Globus pallidus (tissue), 1 donor: ENCODE measurements at regions not wholly inside any gene's neighbourhood (a gene's known extent, or its start where the extent isn't known, plus 50 kb on each side); places are given as distances from the start of the nearest gene placed in this dataset.

Experiments
- DNase-seq: peaks from one replicate; pipeline ENCODE4 v3.0.0-alpha.2; 2015; ENCODE audit warnings: low spot score

GRCh38 chr17:34711646-34712045 lies 132.3 kb downstream of the TMEM132E start:
- DNase-seq = no peak

GRCh38 chr17:34710226-34710625 lies 130.8 kb downstream of the TMEM132E start:
- no peak for DNase-seq

DNA sequence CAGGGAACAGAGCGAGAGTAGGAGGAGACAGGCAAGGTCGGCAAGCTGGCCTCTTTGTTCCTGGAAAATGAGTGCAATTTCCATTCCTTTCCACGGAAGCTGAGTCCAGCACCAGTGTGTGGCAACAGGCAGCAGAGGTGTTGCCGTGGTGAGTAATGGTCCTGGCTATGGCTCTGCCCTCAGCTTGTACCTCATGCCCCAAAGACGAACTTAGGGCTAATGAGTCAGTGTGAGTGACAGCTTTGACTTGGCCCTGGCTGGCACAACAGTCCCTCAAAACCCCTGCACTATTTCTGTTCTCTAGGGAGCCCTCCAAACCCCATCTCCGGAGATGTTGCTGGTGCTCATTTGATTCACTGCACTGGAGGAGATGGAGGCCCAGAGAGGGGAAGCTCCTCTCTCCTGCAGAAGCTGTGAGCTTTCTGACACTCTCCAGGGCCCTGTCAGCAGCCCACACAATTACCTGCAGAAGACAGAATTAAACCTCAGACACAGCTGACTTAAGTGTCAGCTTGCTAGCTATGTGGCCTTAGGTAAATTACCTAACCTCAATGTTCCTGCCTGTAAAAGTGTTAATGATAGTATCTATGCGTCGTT lies 129.9 kb downstream of the TMEM132E start:
- no peak for DNase-seq

GRCh38 chr17:34706029-34706428 lies 126.6 kb downstream of the TMEM132E start:
- no peak for DNase-seq

DNA sequence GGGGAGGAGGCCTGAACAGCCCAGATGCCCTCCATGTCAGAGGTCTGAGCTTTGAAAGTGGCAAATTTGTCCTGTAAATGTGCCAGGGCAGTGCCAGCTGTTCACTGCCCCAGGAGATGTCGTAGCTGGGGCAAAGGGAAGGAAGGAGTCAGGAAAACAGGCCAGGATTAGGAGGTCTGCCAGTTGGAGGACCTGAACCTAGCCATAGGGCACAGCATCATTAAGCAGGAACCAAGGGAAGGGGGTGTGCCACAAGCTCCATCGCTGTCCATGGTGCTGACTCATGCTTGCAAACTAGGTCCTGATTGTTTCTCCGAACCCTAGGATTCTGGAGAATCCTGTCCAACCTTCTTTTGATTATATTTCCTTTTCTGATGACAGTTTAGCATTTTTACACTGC lies 124.2 kb downstream of the TMEM132E start:
- peak; percentile 4 for DNase-seq

GRCh38 chr17:34699181-34699580 lies 119.8 kb downstream of the TMEM132E start:
- no peak for DNase-seq

- DNase-seq = no peak
These were observed 113.5 kb downstream of the TMEM132E start for GRCh38 chr17:34692920-34693319.
